ENCODE measurements at regions not wholly inside any gene's neighbourhood (a gene's known extent, or its start where the extent isn't known, plus 50 kb on each side); places are given as distances from the start of the nearest gene placed in this dataset.

DNA sequence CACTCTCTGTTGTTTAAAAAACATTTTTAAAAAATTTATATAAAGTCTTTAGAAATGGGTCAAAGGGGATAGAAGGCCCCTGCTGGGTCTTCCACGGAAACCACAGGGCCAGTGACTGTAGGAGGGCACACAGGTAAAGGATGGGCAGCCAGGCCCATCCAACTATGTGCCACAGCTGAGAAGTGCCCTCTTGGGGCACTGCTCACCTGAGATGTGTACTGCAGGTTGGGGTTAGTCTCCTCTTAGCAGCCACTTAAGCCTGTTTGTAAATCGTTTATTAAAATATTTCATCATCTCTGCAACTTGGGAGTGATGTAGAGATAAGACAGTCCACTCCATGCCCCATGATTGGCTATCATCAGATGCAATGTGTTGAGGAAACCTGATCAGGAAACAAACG, 222.4 kb downstream of the DIRAS2 start:
- DNase-seq = no peak
- POLR2A ChIA-PET = no interaction called here

DNA sequence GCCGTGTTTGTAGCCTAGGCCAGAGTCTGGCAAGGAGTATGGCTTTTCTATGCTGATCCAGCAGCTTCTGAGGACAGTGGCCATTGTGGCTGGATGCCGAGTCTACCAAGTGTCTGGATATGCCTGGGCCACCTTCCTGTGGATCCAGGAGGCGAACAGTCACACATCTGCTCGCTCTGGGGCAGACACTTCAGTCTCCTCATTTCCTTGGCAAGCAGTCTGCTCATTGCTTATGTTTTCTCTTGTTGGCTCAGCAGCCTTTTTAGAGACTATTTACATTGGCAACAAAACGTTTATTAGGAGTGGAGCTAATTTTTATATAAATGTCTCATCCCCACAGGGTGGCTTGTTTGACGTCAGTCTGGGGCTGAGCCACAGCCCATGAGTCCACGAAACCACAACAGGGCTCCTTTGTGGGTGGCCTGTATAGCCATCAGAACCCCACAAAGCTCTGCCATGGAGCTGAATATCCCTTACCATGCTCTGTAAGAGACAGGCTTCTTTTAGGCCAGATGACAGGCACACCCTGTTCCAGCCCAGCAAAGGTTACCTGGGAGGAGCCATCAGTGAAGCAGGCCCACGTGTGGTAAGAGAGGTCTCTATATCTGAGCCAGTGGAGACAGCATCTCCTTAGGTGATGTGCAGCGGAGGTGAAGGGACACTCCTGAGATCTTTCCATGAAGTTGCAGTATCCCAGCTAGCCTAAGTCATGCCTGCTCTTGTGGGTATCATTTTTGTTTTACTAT, 221.7 kb downstream of the DIRAS2 start:
- POLR2A ChIA-PET = no interaction called here
- no peaks in the 10 kb centered on the region for H3K9me3 Mint-ChIP-seq
- H3K4me1 Mint-ChIP-seq (ENCODE audit: low read depth) = no peaks in the 10 kb centered on the region
- intact Hi-C loops (cut with micrococcal nuclease) = no loop called here
- no peaks in the 10 kb centered on the region for H3K36me3 Mint-ChIP-seq (ENCODE audit: low read depth)
- ATAC-seq (no peak), DNase-seq (no peak)
- CTCF ChIA-PET = no interaction called here
- TF ChIP-seq CTCF (IDR thresholded peaks at IDR 0.05) = no peak
- H3K27ac Mint-ChIP-seq = no peak overlapping the region
- H3K27me3 Mint-ChIP-seq = peaks cover 1% of the 10 kb centered on the region
- no peak overlapping the region for H3K4me3 Mint-ChIP-seq

More for the DNA sequence above, 222.4 kb downstream of the DIRAS2 start:
- H3K9me3 Mint-ChIP-seq = no peaks in the 10 kb centered on the region
- intact Hi-C loops (cut with micrococcal nuclease) = no loop called here
- H3K27me3 Mint-ChIP-seq = peaks cover 3% of the 10 kb centered on the region
- no peaks in the 10 kb centered on the region for H3K36me3 Mint-ChIP-seq (ENCODE audit: low read depth)
- no peak overlapping the region for H3K27ac Mint-ChIP-seq
- no peak for ATAC-seq
- TF ChIP-seq CTCF (IDR thresholded peaks at IDR 0.05) = no peak
- no peaks in the 10 kb centered on the region for H3K4me1 Mint-ChIP-seq (ENCODE audit: low read depth)
- H3K4me3 Mint-ChIP-seq = no peak overlapping the region
- CTCF ChIA-PET = no interaction called here

DNA sequence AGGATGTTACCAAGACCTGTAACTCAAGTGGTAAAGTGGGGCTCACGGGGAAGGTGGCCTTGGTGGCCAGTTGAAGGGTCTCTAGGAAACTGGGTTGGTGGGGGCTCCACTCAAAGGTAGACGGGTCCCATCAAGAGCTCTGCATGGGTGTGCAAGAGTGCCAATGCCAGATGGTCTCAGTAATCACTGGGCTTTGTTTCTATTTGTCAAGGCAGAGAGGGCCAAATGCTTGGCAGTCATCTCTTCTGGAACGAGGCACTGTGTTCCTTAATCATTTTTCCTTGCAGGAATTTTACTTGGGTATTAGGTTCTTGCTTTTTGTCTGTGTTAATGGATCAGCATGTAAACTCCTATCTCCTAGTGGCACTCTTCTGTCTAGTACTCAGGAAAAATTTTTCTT, 220.8 kb downstream of the DIRAS2 start:
- no peaks in the 10 kb centered on the region for H3K9me3 Mint-ChIP-seq
- DNase-seq (no peak), ATAC-seq (no peak)
- H3K27ac Mint-ChIP-seq = no peak overlapping the region
- H3K36me3 Mint-ChIP-seq (ENCODE audit: low read depth) = no peaks in the 10 kb centered on the region
- ChIA-PET CTCF (no interaction called here), POLR2A (no interaction called here)
- H3K4me3 Mint-ChIP-seq = no peak overlapping the region
- H3K27me3 Mint-ChIP-seq = peaks cover 1% of the 10 kb centered on the region
- no peak for TF ChIP-seq CTCF (IDR thresholded peaks at IDR 0.05)
- intact Hi-C loops (cut with micrococcal nuclease) = no loop called here
- no peaks in the 10 kb centered on the region for H3K4me1 Mint-ChIP-seq (ENCODE audit: low read depth)

GRCh38 chr9:90423661-90424193, 218.9 kb downstream of the DIRAS2 start:
- ATAC-seq (no peak), DNase-seq (no peak)
- intact Hi-C loops (cut with micrococcal nuclease) = no loop called here
- Mint-ChIP-seq H3K4me3 (no peak overlapping the region), H3K4me1 (ENCODE audit: low read depth) (no peaks in the 10 kb centered on the region), H3K36me3 (ENCODE audit: low read depth) (no peaks in the 10 kb centered on the region), H3K27me3 (peaks cover 1% of the 10 kb centered on the region), H3K27ac (no peak overlapping the region), H3K9me3 (no peaks in the 10 kb centered on the region)
- ChIA-PET POLR2A (no interaction called here), CTCF (no interaction called here)
- no peak for TF ChIP-seq CTCF (IDR thresholded peaks at IDR 0.05)

GRCh38 chr9:90428517-90428916, 214.1 kb downstream of the DIRAS2 start:
- intact Hi-C loops (cut with micrococcal nuclease) = no loop called here
- POLR2A ChIA-PET = no interaction called here
- H3K27me3 Mint-ChIP-seq = peaks cover 9% of the 10 kb centered on the region
- no peaks in the 10 kb centered on the region for H3K4me1 Mint-ChIP-seq (ENCODE audit: low read depth)
- TF ChIP-seq CTCF (IDR thresholded peaks at IDR 0.05) = no peak
- no peak overlapping the region for H3K27ac Mint-ChIP-seq
- CTCF ChIA-PET = interaction anchor here (0.7 kb wide), 1 partner anchor 442 kb away, joined by 3 read pairs; no protein-coding TSS in a partner anchor
- ATAC-seq (no peak), DNase-seq (no peak)
- H3K36me3 Mint-ChIP-seq (ENCODE audit: low read depth) = no peaks in the 10 kb centered on the region
- no peak overlapping the region for H3K4me3 Mint-ChIP-seq
- H3K9me3 Mint-ChIP-seq = no peaks in the 10 kb centered on the region

Measured in activated CD8-positive, alpha-beta T cell treated with anti-CD3 and anti-CD28 coated beads for 36 hours (primary cell).